KMS-11 (cell line): ENCODE measurements at regions not wholly inside any gene's neighbourhood (a gene's known extent, or its start where the extent isn't known, plus 50 kb on each side); places are given as distances from the start of the nearest gene placed in this dataset.

ENCODE experiments used
- H2AFZ ChIP-seq: fragments of 200-600 bp; sonication (generic); 2 replicates; pipeline ENCODE4 v1.6.1; 2016; ENCODE audit warnings: antibody characterized with exemption, mixed run types, low read depth
- H3K27ac ChIP-seq: fragments of 200-600 bp; sonication (generic); 2 replicates; pipeline ENCODE4 v1.6.1; 2016; ENCODE audit warnings: mild to moderate bottlenecking, mixed run types
- H3K27me3 ChIP-seq: fragments of 200-600 bp; sonication (generic); 2 replicates; pipeline ENCODE4 v1.6.1; 2017; ENCODE audit warnings: mild to moderate bottlenecking, low read depth, mixed run types, moderate library complexity; ENCODE audit not compliant: insufficient read depth
- H3K36me3 ChIP-seq: fragments of 200-600 bp; sonication (generic); 2 replicates; pipeline ENCODE4 v1.6.1; 2017; ENCODE audit warnings: mild to moderate bottlenecking, mixed run types; ENCODE audit not compliant: insufficient read depth
- H3K4me1 ChIP-seq: fragments of 200-600 bp; sonication (generic); 2 replicates; pipeline ENCODE4 v1.6.1; 2016; ENCODE audit warnings: mild to moderate bottlenecking, low read depth, mixed run types; ENCODE audit not compliant: poor library complexity, severe bottlenecking
- H3K4me2 ChIP-seq: fragments of 200-600 bp; sonication (generic); 2 replicates; pipeline ENCODE4 v1.7.0; 2016; ENCODE audit warnings: mild to moderate bottlenecking, mixed run types
- H3K4me3 ChIP-seq: fragments of 200-600 bp; sonication (generic); IDR thresholded peaks from 2 replicates; pipeline ENCODE4 v1.6.1; 2017; ENCODE audit warnings: low read depth, low read length, mixed read lengths; ENCODE audit not compliant: insufficient read depth
- H3K79me2 ChIP-seq: fragments of 200-600 bp; sonication (generic); 2 replicates; pipeline ENCODE4 v1.6.1; 2016; ENCODE audit warnings: low read depth, mixed run types; ENCODE audit not compliant: insufficient read depth
- H3K9ac ChIP-seq: fragments of 200-600 bp; sonication (generic); 2 replicates; pipeline ENCODE4 v1.6.1; 2016; ENCODE audit warnings: mild to moderate bottlenecking, mixed run types
- H4K20me1 ChIP-seq: fragments of 200-600 bp; sonication (generic); 2 replicates; pipeline ENCODE4 v1.6.1; 2016; ENCODE audit warnings: mild to moderate bottlenecking, mixed run types; ENCODE audit not compliant: insufficient read depth
- TF ChIP-seq, protein P1 (sequence below): fragments of 200-600 bp; sonication (generic); conservative IDR thresholded peaks from 2 replicates; pipeline ENCODE4 v1.6.1; 2017; ENCODE audit warnings: low read depth, mild to moderate bottlenecking, antibody characterized with exemption, low read length, moderate library complexity, mixed read lengths

DNA sequence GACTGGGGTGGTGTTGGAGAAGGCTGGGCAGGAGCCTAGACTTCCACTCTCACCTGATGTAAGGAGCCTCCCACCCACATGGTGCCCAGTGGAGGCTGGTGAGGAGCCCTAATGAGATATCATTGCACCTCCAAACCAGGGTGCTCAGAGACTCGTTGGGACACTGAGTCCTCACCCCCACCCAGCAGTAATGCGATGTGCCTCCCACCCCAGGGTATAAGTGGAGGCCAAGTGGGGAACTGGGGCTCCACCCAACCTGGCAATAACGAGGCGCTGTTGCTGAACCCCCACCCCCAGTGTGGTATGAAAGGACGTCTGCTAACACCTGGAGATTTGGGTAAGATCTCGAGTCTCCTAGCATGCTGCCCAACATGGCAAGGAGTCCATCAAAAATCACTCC lies 510.2 kb downstream of the PREX1 start:
- TF ChIP-seq, protein P1, sequence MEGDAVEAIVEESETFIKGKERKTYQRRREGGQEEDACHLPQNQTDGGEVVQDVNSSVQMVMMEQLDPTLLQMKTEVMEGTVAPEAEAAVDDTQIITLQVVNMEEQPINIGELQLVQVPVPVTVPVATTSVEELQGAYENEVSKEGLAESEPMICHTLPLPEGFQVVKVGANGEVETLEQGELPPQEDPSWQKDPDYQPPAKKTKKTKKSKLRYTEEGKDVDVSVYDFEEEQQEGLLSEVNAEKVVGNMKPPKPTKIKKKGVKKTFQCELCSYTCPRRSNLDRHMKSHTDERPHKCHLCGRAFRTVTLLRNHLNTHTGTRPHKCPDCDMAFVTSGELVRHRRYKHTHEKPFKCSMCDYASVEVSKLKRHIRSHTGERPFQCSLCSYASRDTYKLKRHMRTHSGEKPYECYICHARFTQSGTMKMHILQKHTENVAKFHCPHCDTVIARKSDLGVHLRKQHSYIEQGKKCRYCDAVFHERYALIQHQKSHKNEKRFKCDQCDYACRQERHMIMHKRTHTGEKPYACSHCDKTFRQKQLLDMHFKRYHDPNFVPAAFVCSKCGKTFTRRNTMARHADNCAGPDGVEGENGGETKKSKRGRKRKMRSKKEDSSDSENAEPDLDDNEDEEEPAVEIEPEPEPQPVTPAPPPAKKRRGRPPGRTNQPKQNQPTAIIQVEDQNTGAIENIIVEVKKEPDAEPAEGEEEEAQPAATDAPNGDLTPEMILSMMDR, result no peak
- no peak overlapping the region for H3K27ac ChIP-seq

DNA sequence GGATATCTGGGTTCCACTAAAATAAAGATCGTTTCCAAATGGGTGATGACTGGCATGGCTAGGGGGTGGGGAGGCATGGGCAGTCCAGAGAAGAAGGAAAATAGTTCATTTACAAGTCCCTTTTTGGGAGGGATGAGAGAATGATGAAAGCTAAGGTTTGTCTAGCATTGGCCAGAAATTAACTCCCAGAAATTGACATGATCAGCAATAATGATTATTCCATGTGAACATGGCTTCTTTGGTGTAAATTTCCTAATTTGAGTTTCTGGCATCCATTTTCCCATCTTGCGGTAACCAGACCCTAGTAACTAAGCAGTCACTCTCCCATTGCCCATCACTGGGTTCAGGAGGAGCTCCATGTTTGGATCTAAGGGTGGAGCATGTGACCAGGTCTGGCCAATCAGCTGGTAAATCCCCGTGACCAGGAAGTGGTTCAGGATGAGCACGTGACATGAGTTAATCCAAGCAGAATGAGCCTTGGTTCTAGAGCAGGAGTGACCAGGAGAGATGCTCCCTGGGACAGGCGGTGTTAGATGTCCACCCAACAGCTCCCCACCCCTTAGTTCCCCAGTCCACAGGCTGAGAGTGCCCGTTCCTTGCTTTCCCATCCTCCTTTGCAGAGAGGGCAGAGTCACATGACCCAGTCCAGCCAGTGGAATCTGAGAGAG lies 512.7 kb downstream of the PREX1 start:
- H3K4me2 ChIP-seq, result no peak overlapping the region
- H3K4me1 ChIP-seq, result no peaks in the 10 kb centered on the region

More for the DNA sequence above, 510.2 kb downstream of the PREX1 start:
- Histone ChIP-seq H3K4me3 (no peak overlapping the region), H3K27me3 (peaks cover 45% of the 10 kb centered on the region), H3K4me2 (no peak overlapping the region), H3K79me2 (no peaks in the 10 kb centered on the region), H2AFZ (no peak overlapping the region), H3K4me1 (no peaks in the 10 kb centered on the region), H3K36me3 (no peaks in the 10 kb centered on the region), H4K20me1 (no peaks in the 10 kb centered on the region), H3K9ac (no peak overlapping the region)

DNA sequence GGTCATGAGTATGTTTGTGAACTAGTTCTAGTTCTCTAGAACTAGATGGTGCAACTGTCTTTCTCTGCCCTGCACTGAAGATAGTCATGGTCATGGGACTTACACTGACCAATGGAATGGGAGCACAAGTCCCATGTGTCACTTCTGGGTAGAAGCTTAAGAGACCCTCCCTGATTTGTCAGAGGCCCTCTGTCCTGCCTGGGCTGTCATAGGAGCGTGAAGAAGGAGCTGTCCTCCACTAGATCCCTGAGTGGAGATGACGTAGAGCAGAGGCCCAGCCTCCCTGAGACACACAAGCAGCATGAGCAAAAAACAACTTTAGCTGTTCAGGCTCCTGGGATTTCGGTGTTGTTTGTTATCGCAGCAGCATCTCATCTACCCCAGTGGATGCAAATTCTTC lies 514.5 kb downstream of the PREX1 start:
- Histone ChIP-seq H3K79me2 (no peaks in the 10 kb centered on the region), H3K4me2 (no peak overlapping the region), H3K4me1 (no peaks in the 10 kb centered on the region), H3K4me3 (no peak overlapping the region), H3K36me3 (no peaks in the 10 kb centered on the region), H2AFZ (no peak overlapping the region), H3K27ac (no peak overlapping the region), H3K9ac (no peak overlapping the region), H3K27me3 (peaks cover 37% of the 10 kb centered on the region; the same call in 1 of the 2 replicates), H4K20me1 (no peaks in the 10 kb centered on the region)
- TF ChIP-seq, protein P1, result no peak

More for the DNA sequence above, 512.7 kb downstream of the PREX1 start:
- Histone ChIP-seq H3K36me3 (no peaks in the 10 kb centered on the region), H4K20me1 (no peaks in the 10 kb centered on the region), H3K27ac (no peak overlapping the region), H3K9ac (no peak overlapping the region), H2AFZ (no peak overlapping the region), H3K27me3 (peaks cover 40% of the 10 kb centered on the region), H3K79me2 (no peaks in the 10 kb centered on the region), H3K4me3 (no peak overlapping the region)
- TF ChIP-seq, protein P1, result no peak

DNA sequence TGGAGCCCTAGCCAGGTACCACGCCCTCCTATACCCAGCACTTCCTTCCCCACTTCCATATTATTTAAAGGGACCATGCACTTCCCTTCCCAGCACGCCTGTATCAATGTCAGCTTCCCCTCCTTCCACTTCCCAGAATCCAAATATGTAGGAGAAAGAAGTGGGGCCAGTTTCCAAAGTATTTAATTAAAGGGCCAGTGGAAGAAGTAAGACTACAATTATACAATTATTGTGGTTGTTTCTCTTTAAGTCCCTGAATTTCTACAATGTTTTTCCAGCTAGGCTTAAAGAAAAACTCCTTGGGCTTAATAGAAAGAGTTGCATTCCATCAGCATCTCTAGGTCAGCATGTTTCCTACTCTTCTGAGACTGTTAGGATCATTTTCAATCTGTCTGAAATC lies 515.8 kb downstream of the PREX1 start:
- H3K4me2 ChIP-seq, result no peak overlapping the region
- H3K27ac ChIP-seq, result no peak overlapping the region
- H3K9ac ChIP-seq, result no peak overlapping the region
- no peak overlapping the region for H3K4me3 ChIP-seq
- no peaks in the 10 kb centered on the region for H3K36me3 ChIP-seq
- H4K20me1 ChIP-seq, result no peaks in the 10 kb centered on the region
- TF ChIP-seq, protein P1, result no peak
- no peak overlapping the region for H2AFZ ChIP-seq
- H3K27me3 ChIP-seq, result peaks cover 31% of the 10 kb centered on the region; the same call in 1 of the 2 replicates
- no peaks in the 10 kb centered on the region for H3K4me1 ChIP-seq
- H3K79me2 ChIP-seq, result no peaks in the 10 kb centered on the region
